Right lobe of liver (tissue), 6 donors: ENCODE measurements at regions not wholly inside any gene's neighbourhood (a gene's known extent, or its start where the extent isn't known, plus 50 kb on each side); places are given as distances from the start of the nearest gene placed in this dataset.

Experiments
- ATAC-seq, 4 donors: fragments of 200-7000 bp; cut with Tn5 transposase; one replicate each; pipeline ENCODE4 v1.9.1; 2020; ENCODE audit warnings: mild to moderate bottlenecking in 4 of 4, moderate library complexity in 4 of 4
- DNase-seq, 3 donors: peaks; one replicate each; pipeline ENCODE4 v3.0.0-alpha.2; 2020
- H3K27ac ChIP-seq, 3 donors: fragments of 200-600 bp; one replicate each; pipeline ENCODE4 v1.8.0; 2022
- H3K27me3 ChIP-seq, 2 donors: fragments of 200-600 bp; one replicate each; pipeline ENCODE4 v1.8.0; 2022
- H3K36me3 ChIP-seq, 4 donors: fragments of 200-600 bp; sonication (generic) in 1 of 4; one replicate each; pipeline versions ENCODE4 v1.5.1 to v1.8.0; 2017 to 2022; ENCODE audit warnings: control low read depth in 1 of 4
- H3K4me1 ChIP-seq, 4 donors: fragments of 200-600 bp; sonication (generic) in 1 of 4; one replicate each; pipeline versions ENCODE4 v1.5.1 to v1.8.0; 2017 to 2022; ENCODE audit warnings: control low read depth in 1 of 4
- H3K4me3 ChIP-seq, 3 donors: fragments of 200-600 bp; one replicate each; pipeline ENCODE4 v1.8.0; 2022
- H3K9me3 ChIP-seq, 4 donors: fragments of 200-600 bp; sonication (generic) in 1 of 4; one replicate each; pipeline versions ENCODE4 v1.5.1 to v1.8.0; 2017 to 2022; ENCODE audit warnings: control low read depth in 1 of 4
- CTCF ChIP-seq, 4 donors: fragments of 200-600 bp in 3 of 4; fragments of 450-650 bp in 1 of 4; IDR thresholded peaks; one replicate each; pipeline versions ENCODE4 v1.5.1 to v1.8.0; 2016 to 2022; ENCODE audit warnings: antibody characterized with exemption in 4 of 4, mild to moderate bottlenecking in 2 of 4
- POLR2A ChIP-seq: fragments of 450-650 bp; IDR thresholded peaks from one replicate; pipeline ENCODE4 v1.6.1; 2017; ENCODE audit warnings: antibody characterized with exemption, mild to moderate bottlenecking
- WGBS: methylation state at CpG from one replicate; pipeline ENCODE4 v1.1.6; 2018; ENCODE audit warnings: low coverage, low lambda C conversion rate; ENCODE audit not compliant: insufficient coverage; ENCODE audit errors: missing lambda C conversion rate; 5-methylcytosine and 5-hydroxymethylcytosine counted together
- intact Hi-C, 2 donors: fragments of 100-400 bp; cut with DNase I; formaldehyde crosslinking; loops; one replicate each; pipeline versions ENCODE4 v1.11.2 to v1.14.1; 2022
- donor health status: DM: no; HTN: yes; CAD: no.
- donor health status: DM: no; HTN: no; CAD: no.
- donor health status: DM: no; HTN: no; CAD: no.
- donor health status: DM: no; HTN: yes; CAD: no.
- donor health status: DM: no; HTN: yes; CAD: no.

GRCh38 chr14:49992901-49993339 is 100.0 kb downstream of the ARF6 start:
- peaks cover 0 to 19% (median 9%) of the 10 kb centered on the region in 4 donors for H3K4me1 ChIP-seq
- H3K36me3 ChIP-seq = no peaks in the 10 kb centered on the region
- H3K27ac ChIP-seq = peak overlapping the region; percentile 70 to 77 (median 73)
- ATAC-seq = peak; percentile 95 to 98 (median 97)
- intact Hi-C loops = loop anchor here in 1 of 2 donors (10.0 kb wide), 1 partner anchor 98 kb away; the partner anchor contains the start of gene ARF6
- H3K27me3 ChIP-seq = no peaks in the 10 kb centered on the region
- WGBS = 20% methylated on average over 7 of the region's 7 CpGs
- no peak overlapping the region for H3K4me3 ChIP-seq
- peak; percentile 86 to 91 (median 90) for DNase-seq
- TF ChIP-seq POLR2A = peak; percentile 52
- TF ChIP-seq CTCF (IDR thresholded peaks at IDR 0.05) = peak in 1 of 4 donors; percentile 21
- no peaks in the 10 kb centered on the region for H3K9me3 ChIP-seq

GRCh38 chr14:49993565-49993964 is 100.7 kb downstream of the ARF6 start:
- peaks cover 0 to 19% (median 7%) of the 10 kb centered on the region in 4 donors for H3K4me1 ChIP-seq
- H3K36me3 ChIP-seq = no peaks in the 10 kb centered on the region
- ATAC-seq = no peak
- peak overlapping the region; percentile 70 to 77 (median 73) for H3K27ac ChIP-seq
- 86% methylated on average over 8 of the region's 9 CpGs for WGBS
- no peak for DNase-seq
- no peak for TF ChIP-seq CTCF (IDR thresholded peaks at IDR 0.05)
- no peak for TF ChIP-seq POLR2A
- H3K27me3 ChIP-seq = no peaks in the 10 kb centered on the region
- intact Hi-C loops = loop anchor here in 1 of 2 donors (10.0 kb wide), 1 partner anchor 99 kb away; the partner anchor contains the start of gene ARF6
- H3K9me3 ChIP-seq = no peaks in the 10 kb centered on the region
- H3K4me3 ChIP-seq = no peak overlapping the region

GRCh38 chr14:49994951-49995561 is 102.2 kb downstream of the ARF6 start:
- TF ChIP-seq POLR2A (no peak), CTCF (IDR thresholded peaks at IDR 0.05) (no peak)
- H3K9me3 ChIP-seq = no peaks in the 10 kb centered on the region
- H3K36me3 ChIP-seq = no peaks in the 10 kb centered on the region
- WGBS = 88% methylated on average over 1 of the region's 9 CpGs
- ATAC-seq (no peak), DNase-seq (no peak)
- H3K27me3 ChIP-seq = no peaks in the 10 kb centered on the region
- intact Hi-C loops = loop anchor here in 1 of 2 donors (10.0 kb wide), 1 partner anchor 100 kb away; the partner anchor contains the start of gene ARF6
- H3K4me1 ChIP-seq = peaks cover 0 to 22% (median 9%) of the 10 kb centered on the region in 4 donors
- H3K4me3 ChIP-seq = no peak overlapping the region
- no peak overlapping the region for H3K27ac ChIP-seq

GRCh38 chr14:49997991-49998390 is 105.1 kb downstream of the ARF6 start:
- WGBS = 80% methylated on average over 2 of the region's 4 CpGs
- Histone ChIP-seq H3K27me3 (no peaks in the 10 kb centered on the region), H3K4me1 (peaks cover 0 to 39% (median 18%) of the 10 kb centered on the region in 4 donors), H3K27ac (no peak overlapping the region), H3K9me3 (no peaks in the 10 kb centered on the region), H3K36me3 (no peaks in the 10 kb centered on the region), H3K4me3 (no peak overlapping the region)
- intact Hi-C loops = loop anchor here in 1 of 2 donors (10.0 kb wide), 1 partner anchor 103 kb away; the partner anchor contains the start of gene ARF6
- TF ChIP-seq CTCF (IDR thresholded peaks at IDR 0.05) = no peak
- no peak for TF ChIP-seq POLR2A
- no peak for DNase-seq
- no peak for ATAC-seq
